A549 (cell line): ENCODE measurements at regions not wholly inside any gene's neighbourhood (a gene's known extent, or its start where the extent isn't known, plus 50 kb on each side); places are given as distances from the start of the nearest gene placed in this dataset.

ENCODE experiments used
- ATAC-seq, 2 experiments: fragments of 200-7000 bp in 1 of 2; fragments of >200 bp in 1 of 2; cut with Nextera tagmentation in 1 of 2; cut with Tn5 transposase in 1 of 2; 3 replicates each; pipeline versions ENCODE4 v1.8.0 to v1.9.1; 2018 to 2020; ENCODE audit warnings: mild to moderate bottlenecking in 1 of 2, moderate library complexity in 1 of 2
- CTCF ChIA-PET: fragments of 300-600 bp; sonication (Branson Sonifier 250); formaldehyde crosslinking; extraction: SDS; loops from one replicate; lab custom pipeline; 2021; ENCODE audit warnings: antibody characterized with exemption, inconsistent platforms; lab: Yijun Ruan, JAX
- POLR2A ChIA-PET: fragments of 350-600 bp; formaldehyde crosslinking; extraction: SDS; loops from one replicate; lab custom pipeline; 2021; ENCODE audit warnings: antibody characterized with exemption, inconsistent platforms; lab: Yijun Ruan, JAX
- DNase-seq, 2 experiments: peaks; one replicate each; pipeline versions ENCODE4 v3.0.0 to v3.0.0-alpha.2; 2011 to 2016; ENCODE audit warnings: low read depth in 1 of 2, low spot score in 1 of 2
- FAIRE-seq: peaks from 2 replicates; lab custom pipeline; 2011; peaks lifted over from hg19 to GRCh38; lab: Jason Lieb, UNC
- H3K27ac ChIP-seq, 2 experiments: fragments of >200 bp; sonication (Bioruptor Twin); formaldehyde crosslinking; 3 replicates each; pipeline ENCODE4 v1.5.1; 2016 to 2017
- H3K4me1 ChIP-seq: fragments of >200 bp; sonication (Bioruptor Twin); formaldehyde crosslinking; 3 replicates; pipeline ENCODE4 v1.6.1; 2016
- H3K4me2 ChIP-seq: fragments of >200 bp; sonication (Bioruptor Twin); formaldehyde crosslinking; 3 replicates; pipeline ENCODE4 v1.6.1; 2016
- H3K4me3 ChIP-seq: fragments of >200 bp; sonication (Bioruptor Twin); formaldehyde crosslinking; 3 replicates; pipeline ENCODE4 v1.5.1; 2016
- H3K9me3 ChIP-seq: fragments of >200 bp; sonication (Bioruptor Twin); formaldehyde crosslinking; 3 replicates; pipeline ENCODE4 v1.6.1; 2016
- ATOH8 ChIP-seq: fragments of 250-450 bp; sonication (Bioruptor Pico); IDR thresholded peaks from 2 replicates; pipeline ENCODE4 v1.5.0; 2020; ENCODE audit warnings: low read depth, mild to moderate bottlenecking, moderate library complexity
- BHLHE40 ChIP-seq: IDR thresholded peaks from 2 replicates; pipeline ENCODE4 v1.6.1; 2012; ENCODE audit warnings: low read depth, low read length, inconsistent platforms
- CEBPB ChIP-seq, 2 experiments: fragments of >200 bp in 1 of 2; sonication (Bioruptor Twin) in 1 of 2; formaldehyde crosslinking in 1 of 2; IDR thresholded peaks; 2 replicates each; pipeline ENCODE4 v1.6.1; 2012 to 2016
- FOSL2 ChIP-seq, 2 experiments: fragments of 450-650 bp in 1 of 2; fragments of >200 bp in 1 of 2; sonication (Bioruptor Twin) in 1 of 2; formaldehyde crosslinking; IDR thresholded peaks; 2 replicates each; pipeline versions ENCODE4 v1.5.0 to v1.6.1; 2016 to 2020; ENCODE audit warnings: mild to moderate bottlenecking in 1 of 2, moderate library complexity in 1 of 2
- GATA3 ChIP-seq: IDR thresholded peaks from 2 replicates; pipeline ENCODE4 v1.6.1; 2012; ENCODE audit warnings: borderline replicate concordance
- HES2 ChIP-seq: fragments of >200 bp; sonication (Bioruptor Twin); formaldehyde crosslinking; IDR thresholded peaks from 2 replicates; pipeline ENCODE4 v1.6.1; 2016
- HOXB5 ChIP-seq: fragments of 250-450 bp; sonication (Bioruptor Pico); IDR thresholded peaks from 2 replicates; pipeline ENCODE4 v1.5.0; 2020; ENCODE audit warnings: mild to moderate bottlenecking, moderate library complexity
- MAFK ChIP-seq: fragments of 450-650 bp; IDR thresholded peaks from 2 replicates; pipeline ENCODE4 v1.6.1; 2014; ENCODE audit not compliant: partially characterized antibody
- MAX ChIP-seq: IDR thresholded peaks from 2 replicates; pipeline ENCODE4 v1.6.1; 2012
- NFE2L2 ChIP-seq: fragments of 150-350 bp; conservative IDR thresholded peaks from 2 replicates; pipeline ENCODE4 v1.6.1; 2014; ENCODE audit warnings: low read length
- PBX3 ChIP-seq: IDR thresholded peaks from 2 replicates; pipeline ENCODE4 v1.6.1; 2012
- PHF8 ChIP-seq: fragments of 200-600 bp; sonication (generic); IDR thresholded peaks from 2 replicates; pipeline ENCODE4 v1.6.1; 2016; ENCODE audit warnings: low read depth, mild to moderate bottlenecking, antibody characterized with exemption, moderate library complexity, borderline replicate concordance
- POLR2A ChIP-seq: IDR thresholded peaks from 2 replicates; pipeline ENCODE4 v1.6.1; 2012; ENCODE audit warnings: mild to moderate bottlenecking, low read length
- RCOR1 ChIP-seq: fragments of 150-350 bp; IDR thresholded peaks from 2 replicates; pipeline ENCODE4 v1.6.1; 2014; ENCODE audit warnings: antibody characterized with exemption, low read length, low read depth
- REST ChIP-seq: fragments of 200-600 bp; sonication (generic); IDR thresholded peaks from 2 replicates; pipeline ENCODE4 v1.6.1; 2016; ENCODE audit warnings: antibody characterized with exemption, mild to moderate bottlenecking, moderate library complexity
- SMC3 ChIP-seq: fragments of >200 bp; sonication (Bioruptor Twin); formaldehyde crosslinking; IDR thresholded peaks from 3 replicates; pipeline ENCODE4 v1.6.1; 2018; ENCODE audit warnings: inconsistent platforms
- SREBF2 ChIP-seq: fragments of 450-650 bp; IDR thresholded peaks from 2 replicates; pipeline ENCODE4 v1.6.1; 2014; ENCODE audit warnings: mild to moderate bottlenecking, moderate library complexity
- TFCP2L1 ChIP-seq: fragments of 250-450 bp; sonication (Bioruptor Pico); IDR thresholded peaks from 2 replicates; pipeline ENCODE4 v1.5.0; 2021; ENCODE audit warnings: mild to moderate bottlenecking
- TP53 ChIP-seq: fragments of 250-450 bp; sonication (Bioruptor Pico); IDR thresholded peaks from 2 replicates; pipeline ENCODE4 v1.5.0; 2021; ENCODE audit warnings: mild to moderate bottlenecking, moderate library complexity
- ZC3H11A ChIP-seq: fragments of 450-650 bp; IDR thresholded peaks from 2 replicates; pipeline ENCODE4 v1.6.1; 2014; ENCODE audit warnings: antibody characterized with exemption, mild to moderate bottlenecking
- ZNF302 ChIP-seq: fragments of 250-450 bp; sonication (Bioruptor Pico); IDR thresholded peaks from 2 replicates; pipeline ENCODE4 v1.9.0; 2021; ENCODE audit warnings: inconsistent platforms, mild to moderate bottlenecking, moderate library complexity
- WGBS: methylation state at CpG from one replicate; pipeline ENCODE4 v1.1.6; 2017; ENCODE audit errors: missing lambda C conversion rate; 5-methylcytosine and 5-hydroxymethylcytosine counted together

GRCh38 chr15:67892559-67893377, 52.9 kb upstream of the RNU6-1 start:
- Histone ChIP-seq H3K4me1 (peaks cover 12% of the 10 kb centered on the region), H3K4me3 (no peak overlapping the region)
- ATAC-seq = no peak
- TF ChIP-seq HES2 (no peak), PBX3 (no peak), ZNF302 (CRISPR knock-in tag) (no peak), HOXB5 (CRISPR knock-in tag) (no peak), SREBF2 (no peak), PHF8 (no peak), BHLHE40 (no peak), FOSL2 (IDR thresholded peaks at IDR 0.05) (no peak), FOSL2 (CRISPR knock-in tag; IDR thresholded peaks at IDR 0.05) (no peak), POLR2A (no peak), NFE2L2 (peak; percentile 80), CEBPB (IDR thresholded peaks at IDR 0.05) (no peak), MAX (no peak), MAFK (peak; percentile 64)
- TF ChIP-seq, all 56 proteins: peak for 2
- Histone ChIP-seq H3K27ac (peak overlapping the region; percentile 29 to 39; a peak in 1 of 6 replicates), H3K4me2 (peak overlapping the region; percentile 8; the same call in 1 of the 3 replicates), H3K9me3 (peaks cover 22% of the 10 kb centered on the region; the same call in 1 of the 3 replicates)
- peak; percentile 76 for FAIRE-seq
- 71% methylated on average over 2 of the region's 2 CpGs for WGBS
- ChIA-PET POLR2A (no interaction called here), CTCF (interaction anchor here (1.3 kb wide), 1 partner anchor 9 kb away, joined by 4 read pairs; no protein-coding TSS in a partner anchor)
- peak in 1 of 2 experiments; percentile 34 for DNase-seq

- POLR2A ChIA-PET = interaction anchor here (0.6 kb wide), 1 partner anchor 375 kb away, joined by 3 read pairs; no protein-coding TSS in a partner anchor
- DNase-seq (no peak), FAIRE-seq (no peak), ATAC-seq (no peak)
- CTCF ChIA-PET = interaction anchor here (0.8 to 1.2 kb wide), 2 partner anchors 8 to 32 kb away, joined by 3 to 4 read pairs; no protein-coding TSS in a partner anchor
- Histone ChIP-seq H3K4me3 (no peak overlapping the region), H3K4me2 (no peak overlapping the region), H3K27ac (no peak overlapping the region), H3K9me3 (peaks cover 22% of the 10 kb centered on the region; the same call in 1 of the 3 replicates), H3K4me1 (peaks cover 20% of the 10 kb centered on the region)
- no peak for TF ChIP-seq RCOR1
- no peak for TF ChIP-seq ATOH8
- TF ChIP-seq ZC3H11A = no peak
- TF ChIP-seq POLR2A = no peak
Observed at GRCh38 chr15:67895237-67895636, 55.4 kb upstream of the RNU6-1 start.

- WGBS = 62% methylated on average over 3 of the region's 3 CpGs
- no peak for ATAC-seq
- POLR2A ChIA-PET = no interaction called here
- Histone ChIP-seq H3K9me3 (peaks cover 18% of the 10 kb centered on the region; the same call in 1 of the 3 replicates), H3K4me2 (no peak overlapping the region), H3K27ac (no peak overlapping the region; a peak in 1 of 6 replicates)
- FAIRE-seq = peak; percentile 84
- TF ChIP-seq MAX (no peak), TP53 (no peak), REST (no peak), TFCP2L1 (no peak), GATA3 (no peak), SMC3 (no peak)
- TF ChIP-seq, all 56 proteins: peak for 0
- CTCF ChIA-PET = interaction anchor here (0.5 to 1.0 kb wide), 2 partner anchors 10 to 210 kb away, joined by 3 to 5 read pairs; no protein-coding TSS in a partner anchor
- Histone ChIP-seq H3K4me1 (peaks cover 19% of the 10 kb centered on the region), H3K4me3 (no peak overlapping the region)
- DNase-seq = no peak
Observed at GRCh38 chr15:67897646-67898339, 57.9 kb upstream of the RNU6-1 start.
